ENCODE measurements at regions not wholly inside any gene's neighbourhood (a gene's known extent, or its start where the extent isn't known, plus 50 kb on each side); places are given as distances from the start of the nearest gene placed in this dataset.

GRCh38 chr7:17132726-17133125 lies 165.7 kb upstream of the AHR start:
- DNase-seq (no peak), ATAC-seq (no peak)
- Histone ChIP-seq H3K36me3 (ENCODE audit: low read depth) (no peaks in the 10 kb centered on the region), H3K4me1 (ENCODE audit: low read depth) (no peaks in the 10 kb centered on the region), H3K9me3 (no peaks in the 10 kb centered on the region), H3K4me3 (no peak overlapping the region)
- intact Hi-C loops (cut with DNase I, micrococcal nuclease): no loop called here
- no peak for TF ChIP-seq CTCF (IDR thresholded peaks at IDR 0.05)

DNA sequence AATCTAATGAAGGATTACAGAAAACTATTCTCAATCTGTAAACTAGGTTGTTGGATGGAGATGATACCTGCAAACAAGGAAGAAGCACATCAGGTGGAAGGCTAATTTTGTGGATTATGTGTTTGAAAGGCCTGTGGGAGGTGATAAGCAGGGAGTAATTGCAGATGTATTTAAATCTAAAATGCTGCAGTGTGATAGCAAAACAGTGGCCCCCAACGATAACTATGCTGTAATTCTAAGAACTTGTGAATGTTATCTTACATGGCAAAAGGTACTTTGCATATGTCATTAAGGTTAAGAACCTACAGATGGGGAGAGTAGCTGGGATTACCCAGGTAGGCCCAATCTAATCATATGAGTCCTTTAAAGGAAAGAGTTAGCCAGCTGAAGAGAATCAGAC lies 164.5 kb upstream of the AHR start:
- no peak for ATAC-seq
- no peaks in the 10 kb centered on the region for H3K4me1 ChIP-seq (ENCODE audit: low read depth)
- intact Hi-C loops (cut with DNase I, micrococcal nuclease): no loop called here

DNA sequence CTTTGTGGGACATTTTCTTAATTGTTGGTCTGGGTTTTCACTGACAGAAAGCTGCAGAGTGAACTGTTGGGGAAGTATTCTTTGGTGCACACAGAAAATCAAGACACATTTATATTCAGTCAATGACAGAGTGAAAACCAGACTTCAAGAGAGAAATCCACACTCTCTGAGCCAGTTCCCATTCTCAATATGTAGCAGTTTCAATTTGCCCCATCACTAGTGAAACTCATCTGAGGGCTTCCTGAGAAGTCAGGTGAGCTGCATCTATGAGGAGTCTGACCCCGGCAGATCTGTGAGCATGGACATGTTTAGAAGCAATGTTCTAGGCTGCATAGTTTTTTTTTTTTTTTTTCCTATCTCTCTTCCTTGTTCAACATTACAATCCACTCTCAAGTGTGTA lies 163.7 kb upstream of the AHR start:
- TF ChIP-seq CTCF (IDR thresholded peaks at IDR 0.05): no peak
- no peaks in the 10 kb centered on the region for H3K9me3 ChIP-seq
- DNase-seq: no peak
- intact Hi-C loops (cut with DNase I, micrococcal nuclease): no loop called here
- no peaks in the 10 kb centered on the region for H3K36me3 ChIP-seq (ENCODE audit: low read depth)
- no peak for ATAC-seq
- H3K4me3 ChIP-seq: no peak overlapping the region
- H3K4me1 ChIP-seq (ENCODE audit: low read depth): peaks cover 4% of the 10 kb centered on the region

More for the DNA sequence above, 164.5 kb upstream of the AHR start:
- Histone ChIP-seq H3K4me3 (no peak overlapping the region), H3K36me3 (ENCODE audit: low read depth) (no peaks in the 10 kb centered on the region), H3K9me3 (no peaks in the 10 kb centered on the region)
- no peak for TF ChIP-seq CTCF (IDR thresholded peaks at IDR 0.05)
- no peak for DNase-seq

GRCh38 chr7:17136126-17136525 lies 162.3 kb upstream of the AHR start:
- no peaks in the 10 kb centered on the region for H3K36me3 ChIP-seq (ENCODE audit: low read depth)
- H3K4me1 ChIP-seq (ENCODE audit: low read depth): peaks cover 5% of the 10 kb centered on the region
- DNase-seq (no peak), ATAC-seq (no peak)
- no peak overlapping the region for H3K4me3 ChIP-seq
- H3K9me3 ChIP-seq: no peaks in the 10 kb centered on the region
- intact Hi-C loops (cut with DNase I, micrococcal nuclease): no loop called here
- TF ChIP-seq CTCF (IDR thresholded peaks at IDR 0.05): no peak

DNA sequence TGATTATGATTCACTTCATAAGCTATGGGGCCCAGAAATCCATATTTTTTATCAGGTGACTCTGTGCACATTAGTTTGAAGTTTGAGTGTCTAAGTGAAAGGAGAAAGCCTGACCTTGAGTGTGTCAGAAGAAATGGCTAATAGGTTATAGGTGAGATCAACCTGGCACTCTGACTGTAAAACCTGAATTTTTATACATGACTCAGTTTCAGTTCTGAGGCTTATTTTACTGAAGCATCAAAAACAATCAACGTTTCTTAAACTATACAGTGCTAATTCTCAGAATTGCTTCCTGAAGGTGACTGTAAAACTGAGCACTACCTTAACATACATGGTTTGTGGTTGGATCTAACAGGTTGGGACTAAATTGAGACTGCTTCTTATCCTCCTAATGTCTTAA lies 159.4 kb upstream of the AHR start:
- no peak for TF ChIP-seq CTCF (IDR thresholded peaks at IDR 0.05)
- ATAC-seq (peak; percentile 66), DNase-seq (no peak)
- H3K9me3 ChIP-seq: no peaks in the 10 kb centered on the region
- no peaks in the 10 kb centered on the region for H3K36me3 ChIP-seq (ENCODE audit: low read depth)
- H3K4me1 ChIP-seq (ENCODE audit: low read depth): peaks cover 5% of the 10 kb centered on the region
- intact Hi-C loops (cut with DNase I, micrococcal nuclease): no loop called here
- no peak overlapping the region for H3K4me3 ChIP-seq

DNA sequence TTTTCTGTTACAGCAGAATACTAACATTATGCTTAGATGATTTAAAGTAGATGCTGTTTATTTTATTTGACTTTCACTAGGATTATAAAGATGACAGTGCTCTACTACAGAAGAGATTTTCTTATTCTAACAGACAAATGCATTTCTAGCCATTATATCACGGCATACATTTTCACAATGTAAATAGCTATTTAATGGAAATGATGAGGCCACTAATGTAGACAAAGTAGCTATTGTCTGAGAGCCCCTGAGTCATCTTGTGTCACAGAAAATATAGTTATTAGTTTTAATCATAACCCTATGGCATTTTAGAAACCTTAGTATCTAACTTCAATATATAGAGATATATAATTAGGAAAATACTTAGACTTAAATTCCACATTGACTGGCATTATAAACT lies 158.0 kb upstream of the AHR start:
- no peak for TF ChIP-seq CTCF (IDR thresholded peaks at IDR 0.05)
- intact Hi-C loops (cut with DNase I, micrococcal nuclease): no loop called here

More for the DNA sequence above, 158.0 kb upstream of the AHR start:
- no peaks in the 10 kb centered on the region for H3K36me3 ChIP-seq (ENCODE audit: low read depth)
- no peak for ATAC-seq
- no peak for DNase-seq
- peaks cover 5% of the 10 kb centered on the region for H3K4me1 ChIP-seq (ENCODE audit: low read depth)
- no peak overlapping the region for H3K4me3 ChIP-seq
- H3K9me3 ChIP-seq: no peaks in the 10 kb centered on the region
